HEK293 (cell line): ENCODE measurements at regions not wholly inside any gene's neighbourhood (a gene's known extent, or its start where the extent isn't known, plus 50 kb on each side); places are given as distances from the start of the nearest gene placed in this dataset.

Source experiments
- CTCF ChIP-seq: fragments of 450-650 bp; formaldehyde crosslinking; IDR thresholded peaks from 2 replicates; pipeline ENCODE4 v1.5.1; 2016; ENCODE audit warnings: missing biosample characterization, missing genetic modification characterization
- HIC1 ChIP-seq: fragments of 450-650 bp; formaldehyde crosslinking; IDR thresholded peaks from 2 replicates; pipeline ENCODE4 v1.5.1; 2016; ENCODE audit warnings: missing biosample characterization, missing genetic modification characterization
- HOXC10 ChIP-seq: sonication (generic); formaldehyde crosslinking; IDR thresholded peaks from 2 replicates; pipeline ENCODE4 v1.8.1; 2023; ENCODE audit warnings: mild to moderate bottlenecking, missing genetic modification reagents
- SALL2 ChIP-seq: fragments of 450-650 bp; formaldehyde crosslinking; IDR thresholded peaks from 2 replicates; pipeline ENCODE4 v1.5.0; 2017; ENCODE audit warnings: missing biosample characterization, mild to moderate bottlenecking, missing genetic modification characterization, borderline replicate concordance
- TSHZ1 ChIP-seq: fragments of 450-650 bp; formaldehyde crosslinking; IDR thresholded peaks from 2 replicates; pipeline ENCODE4 v1.5.1; 2016; ENCODE audit warnings: missing biosample characterization, missing genetic modification characterization, borderline replicate concordance
- ZBTB48 ChIP-seq: fragments of 450-650 bp; formaldehyde crosslinking; IDR thresholded peaks from 2 replicates; pipeline ENCODE4 v1.5.1; 2016; ENCODE audit warnings: missing biosample characterization, missing genetic modification characterization
- ZNF366 ChIP-seq: fragments of 450-650 bp; formaldehyde crosslinking; conservative IDR thresholded peaks from 2 replicates; pipeline ENCODE4 v1.5.1; 2016; ENCODE audit warnings: missing biosample characterization, missing genetic modification characterization
- ZNF626 ChIP-seq: fragments of 450-650 bp; sonication (Bioruptor Pico); formaldehyde crosslinking; IDR thresholded peaks from 2 replicates; pipeline ENCODE4 v1.5.1; 2018; ENCODE audit warnings: missing biosample characterization, missing genetic modification characterization, inconsistent platforms
- ZNF747 ChIP-seq: fragments of 450-650 bp; formaldehyde crosslinking; IDR thresholded peaks from 2 replicates; pipeline ENCODE4 v1.5.1; 2016; ENCODE audit warnings: missing biosample characterization, missing genetic modification characterization

- TF ChIP-seq ZNF747 (tag by site-specific recombination) (no peak), CTCF (tag by site-specific recombination) (no peak), TSHZ1 (no peak), ZBTB48 (tag by site-specific recombination) (no peak), HOXC10 (CRISPR knock-in tag) (no peak), SALL2 (no peak), ZNF626 (no peak), HIC1 (tag by site-specific recombination) (no peak), ZNF366 (no peak)
Observed at GRCh38 chr14:99996951-99997571, 68.2 kb upstream of the EVL start.
